HG03039 (cell line): ENCODE measurements at regions not wholly inside any gene's neighbourhood (a gene's known extent, or its start where the extent isn't known, plus 50 kb on each side); places are given as distances from the start of the nearest gene placed in this dataset.
"Not testable (repeated sequence)": the region's sequence is repeated elsewhere in the genome, so short reads cannot be mapped to it uniquely, and the experiment has no call there.

Source experiments
- ATAC-seq: cut with Tn5 transposase; IDR thresholded peaks from one replicate; pipeline ENCODE4 v1.9.1; 2021; ENCODE audit warnings: mild to moderate bottlenecking, moderate library complexity; ENCODE audit not compliant: unreplicated experiment

GRCh38 chr10:21366108-21366507 lies 159.4 kb downstream of the SKIDA1 start:
- not testable (repeated sequence) for ATAC-seq

GRCh38 chr10:21364196-21365114 lies 161.0 kb downstream of the SKIDA1 start:
- no peak for ATAC-seq

GRCh38 chr10:21363731-21364104 lies 161.8 kb downstream of the SKIDA1 start:
- no peak for ATAC-seq

- ATAC-seq = no peak
Measured at GRCh38 chr10:21363092-21363730, 162.3 kb downstream of the SKIDA1 start.

GRCh38 chr10:21359202-21359601 lies 166.3 kb downstream of the SKIDA1 start:
- ATAC-seq = no peak

GRCh38 chr10:21355591-21356011 lies 169.9 kb downstream of the SKIDA1 start:
- no peak for ATAC-seq

- ATAC-seq = no peak
Measured at GRCh38 chr10:21352886-21353285, 172.6 kb downstream of the SKIDA1 start.

GRCh38 chr10:21351594-21351993 lies 173.9 kb downstream of the SKIDA1 start:
- ATAC-seq = not testable (repeated sequence)

- ATAC-seq = no peak
Measured at GRCh38 chr10:21349912-21350286, 175.6 kb downstream of the SKIDA1 start.

- ATAC-seq = no peak
Measured at GRCh38 chr10:21347785-21348170, 177.7 kb downstream of the SKIDA1 start.

- ATAC-seq = no peak
Measured at GRCh38 chr10:21347043-21347784, 178.3 kb downstream of the SKIDA1 start.

- no peak for ATAC-seq
Measured at GRCh38 chr10:21343087-21343486, 182.4 kb downstream of the SKIDA1 start.

GRCh38 chr10:21342499-21342898 lies 183.0 kb downstream of the SKIDA1 start:
- not testable (repeated sequence) for ATAC-seq

GRCh38 chr10:21340331-21340730 lies 185.2 kb downstream of the SKIDA1 start:
- no peak for ATAC-seq

GRCh38 chr10:21337171-21337792 lies 188.2 kb downstream of the SKIDA1 start:
- no peak for ATAC-seq

- ATAC-seq = no peak
Measured at GRCh38 chr10:21336476-21337170, 188.9 kb downstream of the SKIDA1 start.

- no peak for ATAC-seq
Measured at GRCh38 chr10:21334891-21335696, 190.4 kb downstream of the SKIDA1 start.

GRCh38 chr10:21330628-21331020 lies 194.9 kb downstream of the SKIDA1 start:
- ATAC-seq = no peak

- no peak for ATAC-seq
Measured at GRCh38 chr10:21329995-21330627, 195.4 kb downstream of the SKIDA1 start.
